Body of pancreas (tissue), 4 donors: ENCODE measurements at regions not wholly inside any gene's neighbourhood (a gene's known extent, or its start where the extent isn't known, plus 50 kb on each side); places are given as distances from the start of the nearest gene placed in this dataset.

ENCODE experiments used
- POLR2A ChIP-seq, 3 donors: fragments of 450-650 bp; IDR thresholded peaks; one replicate each; pipeline ENCODE4 v1.6.1; 2016; ENCODE audit warnings: antibody characterized with exemption in 3 of 3, mild to moderate bottlenecking in 2 of 3
- TF ChIP-seq, protein P1 (sequence below), 7 experiments: fragments of 450-650 bp in 4 of 7; fragments of 200-600 bp in 3 of 7; sonication (generic) in 3 of 7; IDR thresholded peaks; one replicate each; pipeline ENCODE4 v1.5.1; 2016 to 2019; ENCODE audit warnings: antibody characterized with exemption in 7 of 7

DNA sequence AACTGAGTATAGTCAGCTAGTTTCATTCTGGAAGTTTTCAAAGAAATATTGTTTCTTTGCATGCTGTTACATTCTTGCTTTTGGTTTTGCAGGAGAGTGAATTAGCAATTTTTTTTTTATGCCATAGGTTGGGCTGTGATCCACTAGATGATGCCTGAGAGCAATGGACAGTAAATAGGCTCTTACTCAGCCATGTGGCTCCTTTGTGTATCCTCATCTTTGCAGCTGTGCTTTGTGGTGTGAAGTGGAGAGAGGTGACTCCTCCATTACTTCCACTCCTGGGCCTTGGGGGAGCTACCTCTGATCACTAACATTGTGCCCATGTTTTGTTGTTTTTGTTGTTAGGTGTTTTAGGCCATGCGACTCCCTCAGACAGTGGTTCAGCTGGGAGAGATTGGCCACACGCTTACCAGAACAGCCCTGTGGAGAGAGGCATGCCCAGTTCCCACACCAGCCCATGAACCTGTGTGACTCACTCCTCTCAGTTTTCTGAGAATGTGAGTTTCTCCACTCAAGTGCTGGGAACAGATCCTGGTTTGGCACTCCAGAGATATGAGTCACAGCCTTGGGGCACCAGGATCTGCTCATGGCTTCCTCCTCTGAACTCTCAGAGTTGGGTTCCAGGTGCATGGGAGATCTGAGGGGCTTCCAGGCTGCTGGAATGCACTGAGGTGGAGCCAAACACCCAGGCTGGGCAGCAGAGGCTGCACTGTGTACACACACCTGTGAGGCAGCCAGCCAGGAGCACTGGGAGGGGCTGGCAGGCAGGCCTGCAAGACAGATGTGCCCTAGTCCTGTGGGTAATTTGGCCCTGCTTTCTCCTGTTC is 785.3 kb downstream of the ROBO2 start:
- TF ChIP-seq, protein P1, sequence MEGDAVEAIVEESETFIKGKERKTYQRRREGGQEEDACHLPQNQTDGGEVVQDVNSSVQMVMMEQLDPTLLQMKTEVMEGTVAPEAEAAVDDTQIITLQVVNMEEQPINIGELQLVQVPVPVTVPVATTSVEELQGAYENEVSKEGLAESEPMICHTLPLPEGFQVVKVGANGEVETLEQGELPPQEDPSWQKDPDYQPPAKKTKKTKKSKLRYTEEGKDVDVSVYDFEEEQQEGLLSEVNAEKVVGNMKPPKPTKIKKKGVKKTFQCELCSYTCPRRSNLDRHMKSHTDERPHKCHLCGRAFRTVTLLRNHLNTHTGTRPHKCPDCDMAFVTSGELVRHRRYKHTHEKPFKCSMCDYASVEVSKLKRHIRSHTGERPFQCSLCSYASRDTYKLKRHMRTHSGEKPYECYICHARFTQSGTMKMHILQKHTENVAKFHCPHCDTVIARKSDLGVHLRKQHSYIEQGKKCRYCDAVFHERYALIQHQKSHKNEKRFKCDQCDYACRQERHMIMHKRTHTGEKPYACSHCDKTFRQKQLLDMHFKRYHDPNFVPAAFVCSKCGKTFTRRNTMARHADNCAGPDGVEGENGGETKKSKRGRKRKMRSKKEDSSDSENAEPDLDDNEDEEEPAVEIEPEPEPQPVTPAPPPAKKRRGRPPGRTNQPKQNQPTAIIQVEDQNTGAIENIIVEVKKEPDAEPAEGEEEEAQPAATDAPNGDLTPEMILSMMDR (IDR thresholded peaks at IDR 0.05), result no peak
- no peak for TF ChIP-seq POLR2A (IDR thresholded peaks at IDR 0.05)
